ENCODE measurements at regions not wholly inside any gene's neighbourhood (a gene's known extent, or its start where the extent isn't known, plus 50 kb on each side); places are given as distances from the start of the nearest gene placed in this dataset.

DNA sequence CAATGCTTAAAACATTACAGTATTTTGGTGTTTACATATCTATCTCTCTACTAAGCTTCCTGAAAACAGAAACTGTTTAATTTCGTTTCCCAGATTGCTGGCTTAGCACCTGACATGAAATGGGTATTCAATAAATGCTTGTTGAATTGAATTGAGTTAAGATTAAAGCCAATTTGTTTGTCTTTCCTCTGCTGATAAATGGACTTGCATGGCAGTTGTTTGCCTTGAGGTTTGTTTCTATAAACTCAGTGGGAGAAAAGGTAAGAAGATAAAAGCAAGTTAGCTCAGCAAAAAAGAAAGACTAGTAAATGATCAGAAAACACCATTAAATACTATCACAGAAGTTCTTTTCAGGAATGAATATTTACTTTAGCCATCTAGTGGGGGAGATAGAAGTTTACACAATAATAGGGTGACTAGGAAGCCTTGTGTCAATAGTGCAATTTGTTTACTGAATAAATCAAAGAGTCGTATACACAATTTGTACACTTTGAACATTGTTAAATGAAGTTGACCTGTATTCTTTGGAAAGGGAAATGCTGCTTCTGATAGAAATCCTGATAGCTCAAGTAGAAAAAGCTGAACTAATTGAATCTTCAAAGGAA, 754.5 kb upstream of the FAM98A start:
- DNase-seq: no peak

DNA sequence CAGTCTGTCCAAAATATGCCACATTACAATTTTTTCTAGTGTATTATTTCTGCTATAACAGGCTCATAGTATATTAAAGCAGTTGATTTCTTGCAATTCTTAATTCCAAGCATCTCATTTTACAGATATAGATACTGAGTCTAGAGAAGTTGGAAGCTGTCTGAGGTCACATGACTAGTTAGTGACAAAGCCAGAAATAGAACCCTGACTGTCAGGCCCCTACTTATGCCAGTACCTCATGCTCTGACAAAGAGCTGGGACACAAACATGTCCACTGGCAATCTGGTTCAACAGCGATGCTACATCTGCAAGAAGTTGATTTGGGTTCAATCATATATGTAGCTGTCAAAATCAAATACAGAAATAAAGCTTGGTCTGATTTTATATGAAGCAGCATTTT, 750.4 kb upstream of the FAM98A start:
- no peak for DNase-seq

DNA sequence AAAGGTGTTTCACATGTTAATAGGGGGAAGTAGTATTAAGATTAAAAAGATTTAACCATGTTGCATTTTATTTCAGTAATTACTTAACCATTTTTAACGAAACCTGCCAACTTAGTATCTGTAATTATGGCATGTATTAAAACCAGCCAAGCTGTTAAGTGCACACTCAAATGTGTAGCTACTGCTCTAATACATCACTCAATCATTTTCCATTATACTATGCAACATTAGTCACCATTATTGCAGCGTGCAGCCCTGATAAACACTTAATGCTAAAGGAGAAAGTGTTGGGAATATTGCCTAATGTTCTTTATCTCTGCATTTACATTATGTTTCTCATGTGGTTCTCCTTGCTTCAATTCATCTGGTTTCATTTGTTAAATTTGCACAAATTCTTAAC, 745.9 kb upstream of the FAM98A start:
- no peak for DNase-seq

DNA sequence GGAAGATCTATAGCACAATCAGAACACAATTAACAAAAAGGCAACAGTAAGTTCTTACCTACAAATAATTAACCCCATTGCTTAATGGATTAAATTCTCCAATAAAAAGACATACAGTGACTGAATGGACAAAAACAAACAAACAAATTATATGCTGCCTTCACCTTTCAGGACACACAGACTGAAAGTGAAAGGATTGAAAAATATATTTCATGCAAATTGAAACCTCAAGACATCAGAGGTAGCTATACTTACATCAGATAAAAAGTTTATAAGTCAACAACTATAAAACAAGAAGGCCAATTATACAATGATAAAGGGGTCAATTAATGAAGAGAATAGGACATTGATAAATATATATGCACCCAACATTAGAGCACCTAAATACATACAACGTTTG, 741.2 kb upstream of the FAM98A start:
- no peak for DNase-seq

DNA sequence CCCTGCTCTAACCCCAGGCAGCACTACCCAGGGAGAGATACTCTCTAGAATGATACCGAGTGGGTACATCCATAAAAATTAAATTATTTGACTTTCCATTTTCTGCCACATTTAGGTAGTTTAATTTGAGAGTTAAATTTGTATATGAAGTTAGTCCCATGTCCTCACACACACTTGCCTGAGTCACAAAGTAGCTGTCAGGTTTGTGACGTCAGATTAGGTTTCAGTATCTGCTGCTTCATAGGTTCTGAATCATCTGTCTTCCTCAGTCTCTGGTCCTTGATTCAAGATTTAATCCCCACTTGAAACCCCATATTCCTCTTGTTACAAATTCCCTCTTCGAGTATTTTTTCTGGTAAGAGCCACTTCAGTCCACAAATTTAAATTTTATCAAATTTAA, 738.6 kb upstream of the FAM98A start:
- no peak for DNase-seq

DNA sequence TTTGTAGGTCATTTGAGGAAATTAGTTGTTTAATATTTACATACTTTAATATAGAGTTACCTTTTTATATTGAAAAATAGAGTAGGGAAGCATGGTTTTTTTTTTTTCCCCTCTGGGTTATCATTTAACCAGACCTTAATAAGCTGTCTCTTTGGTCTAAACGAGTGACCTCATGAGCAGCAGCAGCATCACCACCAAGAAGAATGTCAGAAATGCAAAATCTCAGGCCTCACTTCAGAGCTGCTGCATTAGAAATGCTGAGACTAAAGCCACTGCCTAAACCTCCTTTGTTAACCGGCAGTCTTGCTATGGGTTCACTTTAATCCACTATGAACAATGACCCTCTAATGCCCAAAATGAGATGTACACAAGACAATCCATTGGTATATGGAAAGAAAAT, 733.7 kb upstream of the FAM98A start:
- no peak for DNase-seq

DNA sequence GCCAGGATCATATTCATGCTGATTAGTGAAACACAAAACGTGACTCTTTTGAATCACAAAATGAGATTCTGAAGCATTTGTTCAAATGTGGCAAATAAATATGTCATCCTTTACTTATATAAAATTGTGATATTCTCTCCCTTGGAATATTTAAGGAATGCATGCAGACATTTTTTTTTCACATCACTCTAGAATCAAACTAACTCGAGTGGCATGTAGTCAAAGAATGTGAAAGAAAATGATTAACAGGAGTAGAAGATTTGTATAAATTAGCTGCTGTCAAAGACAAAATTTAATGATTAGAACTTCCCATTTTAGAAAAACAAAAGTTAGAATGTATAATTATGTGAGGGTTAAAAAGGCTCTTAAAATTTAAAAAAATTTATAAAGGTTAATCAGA, 721.0 kb upstream of the FAM98A start:
- DNase-seq: no peak

DNA sequence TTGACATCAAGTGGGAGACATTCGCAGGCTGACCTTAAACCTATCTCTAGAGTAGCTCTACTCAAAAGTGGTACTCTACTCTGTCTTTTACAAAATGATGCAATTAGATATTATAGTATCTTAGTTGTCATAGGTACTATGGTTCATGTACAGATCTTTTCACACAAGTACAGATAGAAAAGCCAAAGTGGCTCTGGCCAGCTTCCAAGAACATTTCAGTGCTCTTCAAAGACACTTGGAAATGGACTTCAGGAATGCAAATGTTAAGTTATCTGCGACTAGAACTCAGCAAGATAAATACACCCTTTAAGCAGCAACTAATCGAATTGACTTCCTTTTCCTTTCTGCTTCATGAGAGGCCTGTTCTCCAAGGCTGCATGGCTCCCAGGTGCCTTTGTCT, 718.7 kb upstream of the FAM98A start:
- DNase-seq: no peak

DNA sequence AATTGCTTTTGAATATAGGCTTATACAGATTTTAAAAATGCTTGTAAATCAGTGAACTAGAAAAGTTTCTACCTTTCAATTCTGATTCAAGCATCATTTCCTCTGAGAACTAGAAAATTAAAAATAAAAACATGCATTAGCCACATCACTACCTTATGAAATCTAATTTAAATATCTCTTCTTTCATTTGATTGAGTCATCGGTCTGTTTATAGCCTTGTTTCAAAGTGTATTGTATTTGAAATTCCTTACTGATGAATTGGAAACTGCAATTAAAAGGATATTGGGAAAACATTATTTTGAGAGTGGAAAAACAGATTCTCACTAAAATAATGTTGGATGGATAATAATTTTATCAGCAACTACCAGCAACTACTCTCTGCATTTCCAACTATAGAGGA, 717.7 kb upstream of the FAM98A start:
- no peak for DNase-seq

DNA sequence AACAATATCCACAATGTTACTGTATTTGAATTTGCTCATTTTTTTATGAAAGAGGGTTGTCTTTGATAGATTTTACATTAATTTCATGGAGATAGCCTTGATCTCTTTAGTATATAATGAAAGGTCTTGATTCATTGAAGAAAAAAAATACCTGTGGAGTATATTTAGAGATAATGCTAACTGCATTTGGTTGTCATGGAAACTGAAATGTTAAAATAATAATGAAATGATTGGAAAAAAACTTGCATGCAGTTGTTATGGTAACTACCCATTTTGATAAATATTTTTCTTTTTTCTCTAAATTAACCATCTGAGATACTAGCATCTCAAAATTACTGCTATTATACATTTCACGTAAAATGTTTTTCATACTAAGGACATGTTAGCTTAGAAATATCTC, 712.7 kb upstream of the FAM98A start:
- DNase-seq: no peak

DNA sequence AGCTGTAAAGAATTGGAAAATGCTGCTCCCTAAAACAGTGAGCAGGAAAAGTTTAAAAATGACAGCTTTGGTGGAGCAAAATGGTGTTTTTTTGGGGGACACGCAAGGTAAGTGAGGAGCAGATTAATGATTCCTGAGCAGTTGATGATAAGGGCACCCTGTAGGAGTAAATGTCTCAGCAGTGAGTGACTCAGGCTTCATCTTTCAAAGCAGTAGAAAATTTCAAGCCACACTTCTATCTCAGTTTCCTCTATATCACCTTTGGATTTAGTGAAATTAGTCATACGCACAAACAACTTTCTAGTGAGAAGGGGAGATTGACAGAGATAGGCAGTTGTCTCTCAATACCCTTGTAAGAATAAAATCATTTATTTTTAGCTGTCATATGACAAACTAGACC, 709.0 kb upstream of the FAM98A start:
- no peak for DNase-seq

DNA sequence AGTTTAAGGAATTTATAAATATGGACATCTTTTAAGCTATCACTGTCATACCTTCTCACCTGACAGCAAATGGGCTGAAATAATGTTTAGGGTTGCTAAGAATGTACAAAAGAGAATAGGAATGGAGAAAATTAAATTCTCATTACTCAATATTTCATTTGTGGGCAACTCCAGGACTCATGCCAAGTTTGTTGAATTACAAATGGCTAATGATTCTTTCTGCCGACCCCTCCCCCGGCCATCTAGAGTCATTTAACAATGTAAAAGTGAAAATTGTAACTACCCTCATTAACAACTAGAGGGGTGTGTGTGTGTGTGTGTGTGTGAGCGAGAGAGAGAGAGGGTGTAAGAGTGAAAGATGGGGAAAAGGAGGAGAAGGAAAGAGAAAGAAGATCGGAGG, 708.5 kb upstream of the FAM98A start:
- DNase-seq: no peak

DNA sequence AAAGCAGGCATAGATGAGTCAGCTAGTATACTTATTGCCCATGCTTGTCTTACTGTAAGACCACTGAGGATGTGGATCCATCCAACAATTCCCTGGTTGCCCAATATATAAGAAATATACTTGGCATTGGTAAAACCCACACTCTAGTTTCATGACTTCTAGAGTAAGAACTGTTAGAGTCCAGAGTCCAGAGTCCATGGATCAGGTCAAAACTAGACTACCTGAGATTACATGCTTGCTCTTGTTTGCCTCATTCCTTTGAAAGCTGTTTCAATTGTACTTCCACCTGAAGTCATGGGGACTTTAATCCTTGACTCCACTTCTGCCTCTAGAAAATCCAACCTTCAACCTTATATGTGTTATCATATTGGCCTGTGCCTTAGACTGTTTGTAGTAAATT, 707.6 kb upstream of the FAM98A start:
- no peak for DNase-seq

DNA sequence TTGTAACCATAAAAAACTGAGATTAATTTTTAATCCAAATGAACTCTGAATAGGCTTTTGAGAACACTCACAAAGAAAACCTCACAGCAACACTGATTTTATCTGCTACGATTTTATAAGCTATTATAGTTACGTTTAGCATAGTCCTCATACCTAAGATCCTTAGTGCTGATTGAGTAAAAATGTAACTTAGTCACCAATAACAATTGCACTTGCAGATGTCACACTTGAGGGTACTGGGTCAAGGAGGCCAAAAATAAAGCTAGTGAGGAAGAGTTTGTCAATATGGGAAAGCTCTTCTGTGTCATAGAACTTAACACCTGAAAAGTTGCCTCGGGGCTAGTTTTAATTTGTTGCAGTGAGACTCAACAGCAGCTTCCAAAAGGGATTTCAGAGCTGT, 706.5 kb upstream of the FAM98A start:
- no peak for DNase-seq

DNA sequence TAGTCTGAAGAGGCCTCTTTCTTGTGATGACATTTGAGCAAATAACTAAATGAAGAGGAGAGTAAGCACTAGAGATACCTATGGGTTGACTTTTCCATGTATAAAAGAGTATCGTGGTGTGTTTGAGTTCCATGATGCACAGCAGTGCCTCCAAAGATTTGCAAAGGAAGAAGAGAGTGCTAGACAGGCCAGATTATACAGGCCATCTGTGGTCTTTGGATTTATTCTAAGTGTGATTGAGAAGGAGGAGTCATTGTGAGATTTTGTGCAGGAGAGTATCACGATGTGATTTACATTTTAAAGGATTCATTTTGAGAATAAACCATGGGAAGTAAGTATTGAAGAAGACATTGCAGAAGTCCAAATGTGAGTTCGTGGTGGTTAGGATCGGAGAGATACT, 695.9 kb upstream of the FAM98A start:
- DNase-seq: no peak

DNA sequence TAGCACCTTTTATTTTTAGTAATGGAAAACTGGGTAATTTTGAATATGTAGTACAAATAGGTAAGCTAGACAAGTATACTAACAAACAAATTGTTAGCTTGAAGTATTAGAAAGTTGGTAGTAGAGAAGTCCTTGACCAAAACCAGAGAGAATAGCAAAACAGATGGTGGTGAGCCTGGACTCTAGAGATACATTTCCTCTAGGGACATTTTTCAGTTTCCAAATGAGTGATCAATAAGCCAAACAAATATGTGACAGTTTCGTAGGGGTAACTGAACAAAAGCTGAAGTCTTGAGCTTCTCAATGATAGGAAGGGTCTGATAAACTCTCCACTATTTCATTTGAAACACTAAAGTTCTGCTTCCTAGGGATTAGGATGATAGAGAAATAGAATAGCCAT, 692.0 kb upstream of the FAM98A start:
- DNase-seq: no peak

DNA sequence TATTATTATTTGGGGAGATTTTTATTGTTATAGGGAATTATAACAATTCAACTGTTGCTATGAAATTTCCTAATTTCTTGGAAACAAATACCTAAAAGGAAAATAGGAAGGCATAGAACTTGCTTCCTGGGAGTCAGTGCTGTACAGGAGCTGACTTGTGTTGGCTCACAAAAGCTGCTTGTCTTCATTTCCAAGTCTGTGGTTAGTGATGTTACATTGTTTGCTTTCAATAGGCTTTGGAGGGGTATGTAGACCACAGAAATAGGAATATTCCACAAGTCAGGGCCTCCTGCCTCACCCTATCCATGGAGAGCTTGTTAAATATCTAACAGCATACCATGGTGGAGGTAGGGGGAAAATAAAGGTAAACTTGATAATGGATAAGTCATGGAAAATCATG, 688.9 kb upstream of the FAM98A start:
- DNase-seq: no peak

DNA sequence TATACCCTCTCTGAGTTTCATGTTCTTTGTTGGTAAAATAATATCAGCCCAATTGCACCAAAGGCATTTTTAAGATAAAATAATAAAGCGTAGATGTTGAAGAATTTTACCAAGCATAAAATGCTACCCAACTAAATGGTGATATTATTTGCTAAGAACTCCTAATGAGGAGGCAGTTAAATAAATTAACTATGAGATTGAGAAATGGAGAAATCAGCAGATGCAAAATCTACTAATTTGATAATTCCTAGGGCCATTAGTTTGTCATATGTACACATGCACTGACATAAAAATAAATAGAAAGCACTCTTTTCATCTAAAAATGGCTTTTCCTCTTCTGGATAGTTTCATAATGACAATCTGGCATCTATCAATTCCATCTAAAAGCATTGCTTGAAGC, 681.5 kb upstream of the FAM98A start:
- DNase-seq: no peak

DNA sequence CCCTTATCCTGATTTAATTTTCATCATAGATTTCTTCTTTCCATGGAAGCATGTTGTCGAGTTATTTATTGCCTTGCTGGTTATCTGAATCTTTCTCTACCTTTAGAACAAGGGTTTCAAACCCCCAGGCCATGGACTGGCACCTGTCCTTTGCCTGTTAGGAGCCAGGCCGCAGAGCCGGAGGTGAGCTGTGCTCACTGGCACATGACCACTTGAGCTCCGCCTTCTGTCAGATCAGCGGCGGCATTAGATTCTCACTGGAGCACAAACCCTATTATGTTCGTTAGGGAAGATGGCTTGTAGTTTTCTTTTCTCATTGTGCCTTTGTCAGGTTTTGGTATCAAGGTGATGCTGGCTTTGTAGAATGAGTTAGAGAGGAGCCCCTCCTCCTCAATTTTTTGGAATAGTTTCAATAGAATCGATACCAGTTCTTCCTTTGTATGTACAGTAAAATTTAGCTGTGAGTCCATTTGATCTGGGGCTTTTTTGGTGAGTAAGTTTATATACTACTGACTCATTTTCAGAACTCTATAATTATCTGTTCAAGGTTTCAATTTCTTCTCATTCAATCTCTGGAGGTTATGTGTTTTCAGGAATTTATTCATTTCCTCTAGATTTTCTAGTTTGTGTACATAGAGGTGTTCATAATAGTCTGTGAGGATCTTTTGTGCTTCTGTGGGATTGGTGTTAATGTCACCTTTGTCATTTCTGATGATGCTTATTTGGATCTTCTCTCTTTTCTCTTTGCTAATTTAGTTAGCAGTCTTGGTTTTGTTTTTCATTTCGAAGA, 668.0 kb upstream of the FAM98A start:
- no peak for DNase-seq

DNA sequence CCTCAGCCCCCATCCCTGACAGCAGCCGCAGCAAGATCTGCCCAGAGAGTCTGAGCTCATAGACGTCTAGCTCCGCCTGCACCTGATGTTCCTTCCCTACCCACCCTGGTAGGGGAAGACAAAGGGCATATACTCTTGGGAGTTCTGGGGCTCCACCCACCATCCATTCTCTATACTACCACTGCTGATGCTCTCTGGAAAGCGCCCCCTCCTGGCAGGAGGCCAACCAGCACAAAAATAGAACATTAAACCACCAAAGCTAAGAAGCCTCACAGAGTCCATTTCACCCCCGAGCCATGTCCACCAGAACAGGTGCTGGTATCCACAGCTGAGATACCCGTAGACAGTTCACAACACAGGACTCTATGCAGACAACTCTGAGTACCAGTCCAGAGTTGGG, 662.6 kb upstream of the FAM98A start:
- no peak for DNase-seq

DNA sequence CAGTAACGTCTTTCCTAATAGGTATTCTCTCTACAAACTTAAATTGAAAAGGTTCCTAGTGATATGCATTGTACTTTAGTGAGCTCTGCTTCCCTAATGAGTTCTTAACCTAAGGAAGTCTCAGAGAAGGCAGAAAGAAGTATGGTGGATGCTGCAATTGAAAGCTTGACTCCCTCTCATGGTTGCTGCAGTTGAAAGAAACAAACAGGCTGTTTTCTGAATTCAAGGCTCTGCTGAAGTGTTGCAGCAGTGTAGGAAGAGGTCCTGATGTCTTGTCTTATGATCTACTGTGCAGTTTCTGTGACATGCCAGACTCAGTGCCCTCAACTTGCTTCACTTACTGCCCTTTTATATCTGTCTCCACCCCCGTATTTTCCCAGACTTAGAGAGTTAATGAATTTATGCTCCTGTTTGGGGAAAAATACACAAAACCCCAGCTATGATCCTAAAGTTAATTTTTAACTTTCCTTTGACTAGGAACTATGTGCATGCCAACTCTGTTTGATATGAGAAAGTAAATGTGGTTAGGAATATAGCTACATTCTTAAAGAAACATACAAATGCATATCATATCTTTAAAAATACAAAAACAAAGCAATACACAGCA, 655.3 kb upstream of the FAM98A start:
- DNase-seq: no peak

DNA sequence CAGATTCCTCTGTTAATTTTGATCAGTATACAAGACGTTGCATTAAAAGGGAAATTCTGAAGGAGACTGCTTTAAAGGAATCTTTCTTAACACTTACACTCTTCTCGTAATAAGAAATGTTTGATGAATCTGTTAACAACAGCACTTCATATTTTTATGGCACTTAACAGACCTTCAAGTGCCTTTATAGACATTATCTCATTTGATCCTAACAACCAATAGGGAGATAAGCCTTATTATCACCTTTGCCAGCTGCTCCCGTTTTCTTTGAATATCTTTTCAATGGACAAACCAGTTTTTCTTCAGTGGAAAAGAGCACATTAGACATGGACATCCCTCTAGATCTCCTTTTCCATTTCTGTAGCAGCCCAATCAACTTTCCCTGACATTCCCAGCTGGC, 653.0 kb upstream of the FAM98A start:
- DNase-seq: no peak

DNA sequence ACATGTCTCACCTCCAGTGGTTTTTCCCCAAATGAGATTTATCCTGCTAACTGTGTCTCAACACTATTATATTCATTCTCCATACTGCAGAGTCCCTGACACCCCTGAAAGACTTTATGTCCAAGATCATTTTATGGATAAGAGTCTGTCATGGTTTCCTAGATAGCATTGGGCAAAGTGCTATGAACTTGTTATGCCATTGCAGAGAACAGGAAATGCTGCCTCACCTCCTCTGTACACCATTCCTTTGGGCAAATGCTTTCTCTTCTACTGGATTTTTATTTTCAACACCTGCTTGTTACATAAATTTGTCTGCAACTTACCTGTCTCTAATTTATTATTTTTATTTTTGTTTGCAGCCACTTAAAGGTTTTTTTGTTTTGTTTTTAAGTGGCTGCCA, 652.5 kb upstream of the FAM98A start:
- DNase-seq: no peak

DNA sequence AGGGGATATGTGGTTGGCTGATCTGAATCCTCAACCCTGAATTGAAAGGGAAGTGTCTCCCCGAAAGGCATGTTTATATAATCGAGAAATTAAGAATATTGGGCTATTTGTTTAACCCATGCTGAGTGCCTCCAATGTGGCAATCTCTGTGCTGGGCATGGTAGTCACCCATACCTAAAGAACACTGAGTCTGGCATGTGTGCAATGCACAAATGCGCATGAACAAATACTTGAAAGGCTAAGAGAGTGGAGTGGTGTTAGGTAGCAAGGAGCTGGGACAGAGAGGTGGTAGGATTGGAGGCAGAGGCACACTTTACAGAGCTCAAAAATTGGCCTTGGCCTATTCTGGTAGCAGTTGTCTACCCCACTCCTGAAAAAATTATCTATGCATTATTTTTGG, 645.1 kb upstream of the FAM98A start:
- DNase-seq: no peak

DNA sequence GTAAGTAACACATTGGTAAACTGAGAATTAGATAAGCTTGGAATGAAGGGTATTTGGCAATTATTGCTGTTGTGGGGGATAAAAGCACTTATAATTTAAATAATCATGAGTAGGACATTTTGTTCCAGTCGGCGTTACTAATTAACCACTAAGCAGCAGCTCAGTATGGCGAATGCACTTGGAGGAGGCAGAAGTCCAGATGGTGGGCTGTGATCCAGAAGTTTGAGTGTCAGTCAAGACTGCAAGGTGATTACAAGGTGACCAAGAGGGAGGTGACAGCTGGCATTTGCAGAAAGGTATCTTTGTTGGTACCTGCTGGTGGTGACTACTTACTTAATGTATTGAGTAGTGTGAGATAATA, 643.6 kb upstream of the FAM98A start:
- DNase-seq: no peak

All from CD4-positive, alpha-beta T cell treated with Interleukin-10 for 1 hour (primary cell).